GM12875 (cell line): ENCODE measurements at regions not wholly inside any gene's neighbourhood (a gene's known extent, or its start where the extent isn't known, plus 50 kb on each side); places are given as distances from the start of the nearest gene placed in this dataset.

Source experiments
- H3K4me3 ChIP-seq: one replicate; pipeline ENCODE4 v1.5.1; 2011; ENCODE audit warnings: low read depth, low read length, control low read depth
- TF ChIP-seq, protein P1 (sequence below): IDR thresholded peaks from 2 replicates; pipeline ENCODE4 v1.5.1; 2011; ENCODE audit warnings: low read depth, mild to moderate bottlenecking, control low read depth, inconsistent platforms, low read length, moderate library complexity, borderline replicate concordance; ENCODE audit not compliant: insufficient read depth

GRCh38 chr6:105949869-105950268, 136.3 kb upstream of the PRDM1 start:
- no peak overlapping the region for H3K4me3 ChIP-seq
- TF ChIP-seq, protein P1, sequence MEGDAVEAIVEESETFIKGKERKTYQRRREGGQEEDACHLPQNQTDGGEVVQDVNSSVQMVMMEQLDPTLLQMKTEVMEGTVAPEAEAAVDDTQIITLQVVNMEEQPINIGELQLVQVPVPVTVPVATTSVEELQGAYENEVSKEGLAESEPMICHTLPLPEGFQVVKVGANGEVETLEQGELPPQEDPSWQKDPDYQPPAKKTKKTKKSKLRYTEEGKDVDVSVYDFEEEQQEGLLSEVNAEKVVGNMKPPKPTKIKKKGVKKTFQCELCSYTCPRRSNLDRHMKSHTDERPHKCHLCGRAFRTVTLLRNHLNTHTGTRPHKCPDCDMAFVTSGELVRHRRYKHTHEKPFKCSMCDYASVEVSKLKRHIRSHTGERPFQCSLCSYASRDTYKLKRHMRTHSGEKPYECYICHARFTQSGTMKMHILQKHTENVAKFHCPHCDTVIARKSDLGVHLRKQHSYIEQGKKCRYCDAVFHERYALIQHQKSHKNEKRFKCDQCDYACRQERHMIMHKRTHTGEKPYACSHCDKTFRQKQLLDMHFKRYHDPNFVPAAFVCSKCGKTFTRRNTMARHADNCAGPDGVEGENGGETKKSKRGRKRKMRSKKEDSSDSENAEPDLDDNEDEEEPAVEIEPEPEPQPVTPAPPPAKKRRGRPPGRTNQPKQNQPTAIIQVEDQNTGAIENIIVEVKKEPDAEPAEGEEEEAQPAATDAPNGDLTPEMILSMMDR = no peak

GRCh38 chr6:105943514-105943913, 142.6 kb upstream of the PRDM1 start:
- H3K4me3 ChIP-seq = no peak overlapping the region
- TF ChIP-seq, protein P1 = no peak

DNA sequence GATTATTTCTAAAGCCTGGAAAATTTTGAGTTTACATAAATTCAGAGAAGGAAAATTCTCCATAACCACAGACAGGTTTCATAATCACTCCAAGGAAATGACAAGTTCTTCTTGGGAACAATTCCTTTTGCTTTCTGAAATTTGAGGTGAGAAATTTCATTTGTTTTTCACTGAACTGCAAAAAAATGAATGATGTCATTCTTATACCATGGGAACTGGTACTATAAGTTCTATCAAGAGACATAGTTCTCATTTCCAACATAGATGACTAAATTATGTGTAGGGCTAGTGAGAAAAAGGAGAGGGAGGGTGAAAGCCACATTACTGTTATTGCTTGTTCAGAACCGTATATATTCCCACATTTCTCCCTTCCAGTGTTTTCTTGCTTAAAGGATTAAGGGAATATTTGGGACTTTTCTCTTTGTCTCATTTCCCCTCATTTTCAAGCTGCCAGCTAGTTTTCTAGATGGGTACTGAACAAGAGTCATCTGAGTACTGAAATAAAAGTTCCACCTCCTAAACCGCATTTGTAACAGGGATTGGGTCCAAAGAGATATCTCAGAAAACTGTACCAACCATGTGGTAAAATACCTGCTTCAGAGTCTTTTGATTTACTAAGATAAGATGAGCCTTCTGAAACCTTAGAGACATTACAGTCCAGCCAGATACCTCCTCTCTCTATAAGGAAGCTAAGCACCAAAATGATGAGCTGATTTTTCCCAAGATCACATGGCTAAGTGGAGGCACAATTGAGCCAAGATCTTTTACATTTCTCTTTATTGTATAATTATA, 144.3 kb upstream of the PRDM1 start:
- H3K4me3 ChIP-seq = no peak overlapping the region
- TF ChIP-seq, protein P1 = no peak

- TF ChIP-seq, protein P1 = no peak
- H3K4me3 ChIP-seq = no peak overlapping the region
These were observed 145.1 kb upstream of the PRDM1 start for GRCh38 chr6:105940990-105941389.

DNA sequence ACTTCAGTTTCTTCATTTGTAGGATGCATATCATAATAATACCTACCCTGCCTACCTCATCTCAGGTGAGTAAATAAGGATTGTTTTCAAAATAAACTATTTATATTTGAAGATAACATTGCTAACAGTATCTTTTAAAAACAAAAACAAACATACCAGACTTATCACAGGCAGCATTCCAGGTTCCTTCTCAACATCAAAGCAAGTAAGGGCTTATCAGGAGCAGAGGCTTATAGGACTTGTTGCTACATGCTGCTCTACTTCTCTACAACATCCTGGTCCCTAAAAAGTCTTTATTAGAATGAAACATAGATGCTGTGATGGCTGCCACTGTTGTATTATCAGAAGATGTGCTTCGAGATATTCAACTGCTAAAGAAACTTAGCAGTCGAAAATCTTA, 149.2 kb upstream of the PRDM1 start:
- TF ChIP-seq, protein P1 = no peak
- no peak overlapping the region for H3K4me3 ChIP-seq

DNA sequence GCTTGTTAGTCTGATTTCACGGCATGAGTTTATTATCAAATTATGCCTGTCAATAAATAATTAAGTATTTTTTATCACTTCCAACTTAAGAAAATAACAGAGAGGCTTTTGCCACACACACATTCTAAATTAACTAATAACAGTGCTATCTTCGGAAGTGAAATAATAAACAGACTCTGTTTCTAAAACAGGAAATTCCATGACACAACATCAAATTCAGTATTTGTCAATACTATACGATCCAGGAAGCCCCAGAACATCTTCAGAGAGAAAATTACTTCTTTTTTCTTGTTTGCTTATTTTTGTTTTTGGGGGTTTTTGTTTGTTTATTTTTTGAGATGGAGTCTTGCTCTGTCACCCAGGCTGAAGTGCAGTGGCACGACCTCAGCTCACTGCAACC, 150.7 kb upstream of the PRDM1 start:
- H3K4me3 ChIP-seq = no peak overlapping the region
- TF ChIP-seq, protein P1 = no peak

DNA sequence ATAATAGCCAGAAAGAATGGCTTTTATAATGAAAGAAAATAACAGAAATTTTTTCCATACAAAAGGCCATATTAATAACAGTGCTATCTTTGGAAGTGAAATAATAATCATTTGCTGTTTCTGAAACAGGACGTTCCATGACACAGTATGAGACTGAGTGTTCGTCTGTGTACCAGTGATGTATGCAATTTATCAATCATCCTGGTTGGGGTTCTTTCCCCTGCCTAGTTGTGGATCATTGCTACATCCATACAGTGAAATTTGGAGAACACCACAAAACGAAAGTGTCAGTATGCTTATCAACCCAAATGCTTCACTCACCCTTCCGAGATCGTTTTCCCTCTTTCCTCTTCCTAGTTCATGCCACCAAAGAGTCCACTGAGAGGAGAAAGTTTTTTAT, 151.4 kb upstream of the PRDM1 start:
- TF ChIP-seq, protein P1 = no peak
- no peak overlapping the region for H3K4me3 ChIP-seq
